NK-92 treated with Interleukin-12 subunit alpha and Interleukin-12 subunit beta, amount 100 ng/mL, for 24 hours (cell line): ENCODE measurements at regions not wholly inside any gene's neighbourhood (a gene's known extent, or its start where the extent isn't known, plus 50 kb on each side); places are given as distances from the start of the nearest gene placed in this dataset.
"Not testable (repeated sequence)": the region's sequence is repeated elsewhere in the genome, so short reads cannot be mapped to it uniquely, and the experiment has no call there.

Experiments used
- DNase-seq: peaks from one replicate; lab custom pipeline; 2025; lab: John Stamatoyannopoulos, UW

DNA sequence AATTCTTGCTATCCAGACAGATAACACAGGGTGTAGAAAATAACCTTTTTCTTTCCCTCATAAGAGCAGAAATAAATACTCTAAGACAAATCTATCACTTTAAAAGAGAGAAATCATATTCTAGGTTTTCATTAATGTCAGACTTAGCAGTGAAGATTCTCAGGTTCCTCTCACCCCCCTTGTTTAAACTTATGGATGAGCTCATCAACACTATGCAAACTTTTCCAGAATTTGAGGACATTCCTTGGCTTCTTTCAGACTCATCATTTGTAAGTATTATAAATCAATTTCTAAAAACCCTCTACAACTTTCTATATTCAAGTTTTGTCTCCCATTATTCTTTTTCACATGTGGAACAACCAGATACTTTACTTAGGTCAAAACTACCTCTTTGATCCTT lies 374.9 kb upstream of the TRPC7 start:
- DNase-seq = no peak

DNA sequence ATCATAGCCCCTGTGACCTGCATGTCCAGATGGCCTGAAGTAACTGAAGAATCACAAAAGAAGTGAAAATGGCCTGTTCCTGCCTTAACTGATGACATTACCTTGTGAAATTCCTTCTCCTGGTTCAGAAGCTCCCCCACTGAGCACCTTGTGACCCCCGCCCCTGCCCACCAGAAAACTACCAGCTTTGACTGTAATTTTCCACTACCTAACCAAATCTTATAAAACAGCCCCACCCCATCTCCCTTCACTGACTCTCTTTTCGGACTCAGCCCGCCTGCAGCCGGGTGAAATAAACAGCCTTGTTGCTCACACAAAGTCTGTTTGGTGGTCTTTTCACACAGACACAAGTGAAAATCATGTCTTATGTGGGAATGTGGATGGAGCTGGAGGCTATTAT lies 373.9 kb upstream of the TRPC7 start:
- not testable (repeated sequence) for DNase-seq

- DNase-seq = no peak
These were observed 373.5 kb upstream of the TRPC7 start for GRCh38 chr5:136738829-136739228.

DNA sequence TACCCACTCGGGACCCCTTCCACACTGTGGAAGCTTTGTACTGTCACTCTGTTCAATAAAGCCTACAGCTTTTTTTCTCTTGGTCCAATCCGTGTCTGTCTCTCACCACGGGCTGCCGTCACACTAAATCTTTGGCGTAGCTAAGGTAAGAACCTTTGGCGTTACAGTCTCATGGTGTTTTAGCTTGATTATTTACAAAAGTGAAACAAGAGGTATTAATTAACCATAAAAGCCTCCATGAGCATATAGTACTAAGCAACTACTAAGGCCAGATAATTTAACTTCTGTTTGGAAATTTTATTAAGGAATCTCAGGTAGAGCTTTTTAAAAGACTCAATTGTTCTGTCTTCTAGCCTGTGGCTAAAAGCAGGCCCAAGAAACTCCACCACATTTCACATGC lies 370.7 kb upstream of the TRPC7 start:
- no peak for DNase-seq

GRCh38 chr5:136735611-136736010 lies 370.3 kb upstream of the TRPC7 start:
- not testable (repeated sequence) for DNase-seq

GRCh38 chr5:136734628-136735027 lies 369.3 kb upstream of the TRPC7 start:
- DNase-seq = no peak

GRCh38 chr5:136732751-136733150 lies 367.4 kb upstream of the TRPC7 start:
- no peak for DNase-seq

DNA sequence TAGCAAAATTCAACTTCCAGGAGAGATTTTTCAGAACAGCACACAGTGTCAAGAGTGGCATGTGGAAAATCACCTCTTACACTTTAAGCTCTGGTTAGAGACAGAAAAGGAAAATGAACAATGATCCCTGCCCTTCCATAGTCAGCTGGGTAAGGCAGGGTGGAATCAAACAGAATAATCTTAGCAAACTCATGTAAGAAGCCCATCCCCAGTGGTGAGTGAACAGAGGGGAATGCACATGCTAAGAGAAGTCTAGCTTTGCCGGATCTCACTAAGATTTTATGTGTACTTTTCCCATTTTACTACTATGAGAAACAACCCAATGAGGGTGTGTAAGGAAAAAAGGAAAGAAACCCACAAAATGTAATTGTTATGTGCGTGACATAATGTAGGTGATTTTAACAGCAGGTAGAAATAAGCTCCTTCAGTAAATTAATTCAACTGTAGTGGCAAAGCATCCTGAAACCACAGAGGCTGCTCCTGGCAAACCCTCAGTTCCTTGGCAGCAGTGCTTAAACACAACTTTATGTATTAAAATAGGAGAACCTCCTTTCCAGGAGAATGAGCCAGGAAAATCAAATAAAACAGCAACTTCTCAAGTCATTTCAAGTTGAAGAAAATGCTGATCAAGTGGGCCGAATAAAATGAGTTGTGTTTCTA lies 366.0 kb upstream of the TRPC7 start:
- no peak for DNase-seq

DNA sequence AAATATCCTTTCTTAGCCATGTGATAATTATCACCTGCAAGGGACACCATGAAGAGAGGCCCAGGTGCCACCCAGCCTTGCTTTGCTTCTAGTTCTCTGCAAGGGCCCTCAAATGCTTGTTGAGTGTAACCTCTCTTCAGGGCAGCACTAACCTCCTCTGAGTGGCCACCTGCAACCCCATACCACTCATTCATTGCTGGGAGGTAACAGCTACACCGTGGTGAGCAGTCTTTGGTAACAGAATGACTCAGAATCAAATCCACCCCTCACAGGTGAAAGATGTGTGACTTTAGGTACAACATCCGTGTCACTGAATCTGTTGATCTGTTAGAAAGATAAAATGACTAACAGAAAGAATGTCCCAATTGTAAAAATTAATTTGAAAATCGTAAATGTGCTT lies 365.1 kb upstream of the TRPC7 start:
- DNase-seq = no peak

DNA sequence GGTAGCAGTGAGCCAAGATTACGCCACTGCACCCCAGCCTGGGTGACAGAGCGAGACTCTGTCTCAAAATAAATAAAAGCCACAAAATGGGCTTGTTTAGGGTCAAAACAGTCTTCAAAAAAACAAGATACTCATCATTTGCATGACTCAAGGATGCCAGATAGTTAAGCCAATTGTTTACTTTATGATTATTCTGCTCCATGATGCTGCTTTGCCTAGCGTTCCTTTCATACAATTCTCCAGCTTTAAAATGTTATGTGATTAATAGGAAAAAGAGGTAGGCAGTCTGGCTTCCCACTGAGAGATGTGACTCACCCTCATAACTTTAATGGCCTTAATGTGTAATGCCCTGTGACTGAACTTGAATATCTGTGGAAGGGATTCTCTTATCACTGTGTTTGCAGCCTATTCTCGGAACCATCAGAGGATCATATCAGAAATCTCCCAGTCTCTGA lies 364.6 kb upstream of the TRPC7 start:
- no peak for DNase-seq

- no peak for DNase-seq
These were observed 361.2 kb upstream of the TRPC7 start for GRCh38 chr5:136726506-136726905.

DNA sequence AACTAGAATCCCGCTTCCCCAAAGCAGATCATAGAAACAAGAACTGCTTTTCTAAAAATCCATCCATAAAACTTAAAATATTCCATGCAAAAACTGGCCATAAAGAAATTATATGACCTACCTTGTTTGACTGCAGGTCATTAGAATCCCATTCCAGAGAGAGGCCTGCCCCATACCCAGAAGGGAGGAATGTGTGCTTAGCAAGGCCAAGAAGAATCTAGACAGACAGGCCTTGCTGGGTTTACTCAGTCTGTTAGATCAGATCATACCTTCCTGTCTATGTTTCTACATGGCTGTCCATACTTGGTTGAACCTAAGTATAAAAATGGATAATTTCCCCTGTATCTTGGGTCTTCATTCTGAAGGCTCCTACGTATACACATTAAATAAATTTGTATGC lies 358.8 kb upstream of the TRPC7 start:
- DNase-seq = no peak

- DNase-seq = no peak
These were observed 357.2 kb upstream of the TRPC7 start for GRCh38 chr5:136722581-136722980.

DNA sequence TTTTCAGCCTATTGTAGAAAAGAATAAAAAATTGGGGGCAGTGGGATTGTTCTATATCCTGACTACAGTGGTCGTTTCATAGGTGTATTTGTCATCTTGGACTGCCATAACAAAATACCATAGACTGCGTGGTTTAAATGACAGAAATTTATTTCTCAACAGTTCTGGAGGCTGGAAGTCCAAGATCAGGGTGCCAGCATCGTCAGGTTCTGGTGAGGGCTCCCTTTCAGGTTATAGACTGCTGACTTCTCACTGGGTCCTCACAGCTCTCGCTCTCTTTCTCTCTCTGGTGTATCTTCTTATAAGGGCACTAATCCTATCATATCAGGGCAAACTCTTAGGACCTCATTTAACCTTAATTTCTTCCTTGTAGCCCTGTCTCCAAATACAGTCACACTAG lies 356.7 kb upstream of the TRPC7 start:
- DNase-seq = no peak

DNA sequence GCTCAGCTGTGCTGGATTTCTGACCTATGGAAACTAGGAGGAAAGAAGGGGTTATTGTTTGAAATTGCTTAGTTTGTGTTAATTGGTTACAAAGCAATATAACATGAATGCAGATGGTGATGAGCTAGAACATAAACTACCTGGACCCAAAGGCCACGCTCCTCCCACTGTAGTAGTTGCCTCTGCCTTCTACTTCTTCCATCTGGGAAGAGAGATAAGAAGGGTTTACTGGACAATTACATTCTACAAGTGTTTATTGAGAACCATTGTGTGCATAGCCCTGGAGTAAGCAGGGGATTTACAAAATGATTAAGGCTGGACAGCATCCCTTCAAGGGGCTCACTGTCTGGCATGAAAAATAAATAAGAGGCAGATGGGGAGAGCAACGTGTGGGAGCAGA lies 355.3 kb upstream of the TRPC7 start:
- no peak for DNase-seq

DNA sequence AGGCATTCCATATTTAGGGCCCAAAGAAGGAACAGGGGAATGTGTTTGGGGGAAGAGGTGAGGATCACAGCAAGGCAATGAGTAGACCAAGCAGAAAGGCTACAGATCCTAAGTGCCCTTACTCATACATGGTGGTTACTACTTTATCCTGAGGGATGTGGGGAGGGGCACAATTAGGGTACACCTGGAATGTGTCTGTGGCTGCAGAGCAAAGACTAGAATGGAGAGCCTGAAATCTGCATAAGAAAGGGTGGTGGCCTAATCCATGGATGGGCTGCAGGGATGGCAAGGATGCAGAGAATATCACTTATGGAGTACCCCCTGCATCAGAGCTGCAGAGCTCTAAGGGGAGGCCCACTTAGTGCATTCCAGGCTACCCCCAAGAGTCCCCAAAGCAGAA lies 352.6 kb upstream of the TRPC7 start:
- DNase-seq = no peak

DNA sequence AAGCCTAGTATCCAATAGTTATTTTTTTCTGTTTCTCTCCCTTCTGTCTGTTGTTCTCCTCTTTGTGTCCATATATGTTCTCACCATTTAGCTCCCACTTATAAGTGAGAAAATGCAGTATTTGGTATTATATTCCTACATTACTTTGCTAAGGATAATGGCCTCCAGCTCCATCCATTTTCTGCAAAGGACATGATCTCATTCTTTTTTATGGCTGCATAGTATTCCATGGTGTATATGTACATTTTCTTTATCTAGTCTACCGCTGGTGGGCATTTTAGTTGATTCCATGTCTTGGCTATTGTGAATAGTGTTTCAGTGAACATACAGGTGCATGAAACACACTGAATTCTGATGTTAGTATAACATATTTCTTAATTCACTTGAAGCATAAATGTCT lies 348.9 kb upstream of the TRPC7 start:
- DNase-seq = no peak

- no peak for DNase-seq
These were observed 347.3 kb upstream of the TRPC7 start for GRCh38 chr5:136712628-136713027.

- DNase-seq = no peak
These were observed 345.5 kb upstream of the TRPC7 start for GRCh38 chr5:136710834-136711233.

DNA sequence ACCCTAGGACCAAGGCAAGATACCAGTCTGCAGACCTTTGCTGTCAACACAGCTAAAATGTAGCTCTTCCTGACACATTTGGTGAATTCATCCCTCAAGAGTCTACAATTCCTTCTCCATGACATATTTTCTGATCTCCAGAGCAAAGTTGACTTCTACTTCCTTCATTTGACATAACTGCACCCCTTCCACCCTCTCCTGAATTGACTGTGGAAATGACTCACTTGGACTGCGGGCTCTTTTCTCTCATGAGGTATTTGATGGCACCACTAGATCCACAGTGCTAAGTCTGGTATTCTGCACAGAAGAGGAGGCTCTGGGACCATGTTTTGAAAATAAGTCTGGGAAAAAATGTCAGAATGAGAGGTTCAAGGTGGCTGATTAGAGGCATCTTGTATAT lies 338.4 kb upstream of the TRPC7 start:
- no peak for DNase-seq

DNA sequence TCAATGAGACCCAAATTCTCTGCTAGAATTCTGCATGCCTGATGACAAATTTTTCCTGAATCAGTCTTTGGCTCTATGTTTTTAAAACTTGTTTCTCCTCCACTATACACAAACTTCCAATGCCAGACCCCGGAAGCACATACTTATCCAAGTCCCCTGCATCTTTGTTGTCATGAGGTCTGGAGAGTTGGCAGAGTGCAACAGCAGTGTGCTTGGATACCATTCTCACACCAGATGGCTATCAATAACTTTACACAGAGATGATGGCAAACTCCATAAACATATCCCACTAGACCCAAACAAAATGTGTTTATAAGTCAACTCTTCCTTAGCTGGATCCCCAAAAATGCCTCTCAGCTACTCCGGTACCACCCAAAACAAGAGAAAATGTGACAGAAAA lies 337.7 kb upstream of the TRPC7 start:
- no peak for DNase-seq

GRCh38 chr5:136701191-136701590 lies 335.8 kb upstream of the TRPC7 start:
- DNase-seq = no peak

DNA sequence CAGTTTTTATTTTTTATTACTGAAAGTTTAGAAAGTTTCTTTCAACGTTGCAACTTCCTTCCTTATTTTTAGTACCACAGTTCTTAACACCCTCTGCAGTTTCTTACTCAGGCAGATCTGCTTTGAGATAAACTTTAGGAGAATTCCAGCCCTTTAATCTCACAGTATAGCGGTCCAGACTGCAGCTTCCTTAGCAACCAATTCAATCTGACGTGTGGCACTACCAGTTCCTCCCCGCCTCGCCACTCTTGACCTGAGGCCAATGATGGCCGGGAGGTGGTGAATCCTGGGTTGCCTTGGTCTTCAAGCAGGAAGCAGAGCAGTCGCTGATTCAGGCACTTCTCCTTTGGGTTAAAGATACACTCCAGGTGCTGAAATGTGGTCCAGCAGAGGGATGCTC lies 334.3 kb upstream of the TRPC7 start:
- no peak for DNase-seq

- DNase-seq = no peak
These were observed 333.6 kb upstream of the TRPC7 start for GRCh38 chr5:136698970-136699369.

DNA sequence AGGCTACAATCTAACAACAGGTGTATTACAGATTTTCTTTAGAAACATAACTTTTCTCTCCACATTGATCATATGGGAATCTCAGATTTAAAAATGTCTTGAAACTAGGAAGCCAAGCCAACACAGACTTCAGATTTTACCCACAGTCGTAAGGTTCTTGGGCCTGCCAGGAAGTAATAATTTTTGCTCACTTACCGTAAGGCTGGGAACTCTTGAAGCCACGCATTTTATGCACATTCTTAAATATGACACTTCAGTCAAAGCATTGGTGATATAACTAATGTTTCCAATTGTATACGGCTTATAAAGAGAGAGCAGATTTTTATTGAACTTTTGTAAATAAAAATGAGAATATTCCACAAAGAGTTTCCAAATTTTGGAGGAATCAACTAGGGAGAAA lies 328.9 kb upstream of the TRPC7 start:
- no peak for DNase-seq
